ENCODE measurements at regions not wholly inside any gene's neighbourhood (a gene's known extent, or its start where the extent isn't known, plus 50 kb on each side); places are given as distances from the start of the nearest gene placed in this dataset.
"Not testable (repeated sequence)": the region's sequence is repeated elsewhere in the genome, so short reads cannot be mapped to it uniquely, and the experiment has no call there.

- no peak overlapping the region for H3K4me3 Mint-ChIP-seq
- H3K27me3 Mint-ChIP-seq, result no peaks in the 10 kb centered on the region
- no peaks in the 10 kb centered on the region for H3K9me3 Mint-ChIP-seq
- H3K4me1 Mint-ChIP-seq (ENCODE audit: low read depth), result peaks cover 5% of the 10 kb centered on the region
- no peak overlapping the region for H3K27ac Mint-ChIP-seq
- no peaks in the 10 kb centered on the region for H3K36me3 Mint-ChIP-seq (ENCODE audit: low read depth)
- intact Hi-C loops (cut with micrococcal nuclease), result no loop called here
Observed at GRCh38 chr13:47892374-47892773, 108.7 kb downstream of the SUCLA2 start.

GRCh38 chr13:47890146-47890814 is 110.8 kb downstream of the SUCLA2 start:
- Mint-ChIP-seq H3K4me1 (ENCODE audit: low read depth) (peaks cover 5% of the 10 kb centered on the region), H3K4me3 (no peak overlapping the region), H3K27ac (no peak overlapping the region), H3K9me3 (no peaks in the 10 kb centered on the region), H3K27me3 (no peaks in the 10 kb centered on the region), H3K36me3 (ENCODE audit: low read depth) (no peaks in the 10 kb centered on the region)
- intact Hi-C loops (cut with micrococcal nuclease), result no loop called here

- no peak overlapping the region for H3K4me3 Mint-ChIP-seq
- H3K4me1 Mint-ChIP-seq (ENCODE audit: low read depth), result peaks cover 5% of the 10 kb centered on the region
- no peaks in the 10 kb centered on the region for H3K27me3 Mint-ChIP-seq
- H3K36me3 Mint-ChIP-seq (ENCODE audit: low read depth), result no peaks in the 10 kb centered on the region
- no peak overlapping the region for H3K27ac Mint-ChIP-seq
- intact Hi-C loops (cut with micrococcal nuclease), result no loop called here
- no peaks in the 10 kb centered on the region for H3K9me3 Mint-ChIP-seq
Observed at GRCh38 chr13:47886314-47886713, 114.8 kb downstream of the SUCLA2 start.

- intact Hi-C loops (cut with micrococcal nuclease), result no loop called here
- no peak overlapping the region for H3K4me3 Mint-ChIP-seq
- peaks cover 15% of the 10 kb centered on the region for H3K36me3 Mint-ChIP-seq (ENCODE audit: low read depth)
- H3K9me3 Mint-ChIP-seq, result peaks cover 56% of the 10 kb centered on the region
- no peak overlapping the region for H3K27ac Mint-ChIP-seq
- H3K4me1 Mint-ChIP-seq (ENCODE audit: low read depth), result peaks cover 6% of the 10 kb centered on the region
- no peaks in the 10 kb centered on the region for H3K27me3 Mint-ChIP-seq
Observed at GRCh38 chr13:47875201-47875600, 125.9 kb downstream of the SUCLA2 start.

- intact Hi-C loops (cut with micrococcal nuclease); H3K27me3 Mint-ChIP-seq; H3K4me1 Mint-ChIP-seq (ENCODE audit: low read depth); H3K4me3 Mint-ChIP-seq; H3K27ac Mint-ChIP-seq: not testable (repeated sequence)
- H3K9me3 Mint-ChIP-seq, result peaks cover 56% of the 10 kb centered on the region
- peaks cover 15% of the 10 kb centered on the region for H3K36me3 Mint-ChIP-seq (ENCODE audit: low read depth)
Observed at GRCh38 chr13:47873987-47874386, 127.1 kb downstream of the SUCLA2 start.

GRCh38 chr13:47873319-47873718 is 127.8 kb downstream of the SUCLA2 start:
- H3K9me3 Mint-ChIP-seq, result peaks cover 56% of the 10 kb centered on the region
- H3K4me3 Mint-ChIP-seq; intact Hi-C loops (cut with micrococcal nuclease); H3K27ac Mint-ChIP-seq; H3K4me1 Mint-ChIP-seq (ENCODE audit: low read depth); H3K27me3 Mint-ChIP-seq: not testable (repeated sequence)
- peaks cover 15% of the 10 kb centered on the region for H3K36me3 Mint-ChIP-seq (ENCODE audit: low read depth)

- Mint-ChIP-seq H3K27me3 (peaks cover 3% of the 10 kb centered on the region), H3K4me1 (ENCODE audit: low read depth) (peaks cover 5% of the 10 kb centered on the region), H3K9me3 (peaks cover 45% of the 10 kb centered on the region), H3K4me3 (no peak overlapping the region), H3K27ac (no peak overlapping the region), H3K36me3 (ENCODE audit: low read depth) (peaks cover 9% of the 10 kb centered on the region)
- intact Hi-C loops (cut with micrococcal nuclease), result no loop called here
Observed at GRCh38 chr13:47869776-47870175, 131.3 kb downstream of the SUCLA2 start.

GRCh38 chr13:47865883-47866282 is 135.2 kb downstream of the SUCLA2 start:
- Mint-ChIP-seq H3K4me1 (ENCODE audit: low read depth) (peaks cover 5% of the 10 kb centered on the region), H3K4me3 (no peak overlapping the region), H3K27ac (no peak overlapping the region), H3K36me3 (ENCODE audit: low read depth) (no peaks in the 10 kb centered on the region), H3K27me3 (peaks cover 3% of the 10 kb centered on the region), H3K9me3 (peaks cover 6% of the 10 kb centered on the region)
- intact Hi-C loops (cut with micrococcal nuclease), result no loop called here

- H3K27me3 Mint-ChIP-seq, result peaks cover 3% of the 10 kb centered on the region
- intact Hi-C loops (cut with micrococcal nuclease), result no loop called here
Observed at GRCh38 chr13:47862841-47863240, 138.2 kb downstream of the SUCLA2 start.

GRCh38 chr13:47859165-47859564 is 141.9 kb downstream of the SUCLA2 start:
- Mint-ChIP-seq H3K27ac (no peak overlapping the region), H3K36me3 (ENCODE audit: low read depth) (no peaks in the 10 kb centered on the region), H3K27me3 (no peaks in the 10 kb centered on the region), H3K4me3 (no peak overlapping the region), H3K4me1 (ENCODE audit: low read depth) (peaks cover 9% of the 10 kb centered on the region), H3K9me3 (no peaks in the 10 kb centered on the region)
- intact Hi-C loops (cut with micrococcal nuclease), result no loop called here

More at GRCh38 chr13:47862841-47863240, 138.2 kb downstream of the SUCLA2 start:
- Mint-ChIP-seq H3K4me3 (no peak overlapping the region), H3K27ac (no peak overlapping the region), H3K4me1 (ENCODE audit: low read depth) (peaks cover 13% of the 10 kb centered on the region), H3K9me3 (no peaks in the 10 kb centered on the region), H3K36me3 (ENCODE audit: low read depth) (no peaks in the 10 kb centered on the region)

GRCh38 chr13:47858042-47859025 is 142.7 kb downstream of the SUCLA2 start:
- intact Hi-C loops (cut with micrococcal nuclease), result no loop called here
- H3K27me3 Mint-ChIP-seq, result no peaks in the 10 kb centered on the region
- H3K27ac Mint-ChIP-seq, result no peak overlapping the region
- H3K9me3 Mint-ChIP-seq, result no peaks in the 10 kb centered on the region
- no peaks in the 10 kb centered on the region for H3K36me3 Mint-ChIP-seq (ENCODE audit: low read depth)
- H3K4me3 Mint-ChIP-seq, result no peak overlapping the region
- H3K4me1 Mint-ChIP-seq (ENCODE audit: low read depth), result peaks cover 9% of the 10 kb centered on the region

GRCh38 chr13:47853236-47853635 is 147.8 kb downstream of the SUCLA2 start:
- Mint-ChIP-seq H3K4me1 (ENCODE audit: low read depth) (peaks cover 5% of the 10 kb centered on the region), H3K9me3 (peaks cover 18% of the 10 kb centered on the region), H3K36me3 (ENCODE audit: low read depth) (no peaks in the 10 kb centered on the region), H3K27me3 (no peaks in the 10 kb centered on the region), H3K27ac (no peak overlapping the region), H3K4me3 (no peak overlapping the region)
- intact Hi-C loops (cut with micrococcal nuclease), result no loop called here

- Mint-ChIP-seq H3K27me3 (no peaks in the 10 kb centered on the region), H3K4me3 (no peak overlapping the region), H3K9me3 (peaks cover 18% of the 10 kb centered on the region), H3K36me3 (ENCODE audit: low read depth) (no peaks in the 10 kb centered on the region), H3K4me1 (ENCODE audit: low read depth) (no peaks in the 10 kb centered on the region), H3K27ac (no peak overlapping the region)
- intact Hi-C loops (cut with micrococcal nuclease), result no loop called here
Observed at GRCh38 chr13:47846886-47847285, 154.2 kb downstream of the SUCLA2 start.

- intact Hi-C loops (cut with micrococcal nuclease), result no loop called here
- Mint-ChIP-seq H3K9me3 (peaks cover 18% of the 10 kb centered on the region), H3K4me1 (ENCODE audit: low read depth) (no peaks in the 10 kb centered on the region), H3K27ac (no peak overlapping the region), H3K4me3 (no peak overlapping the region), H3K36me3 (ENCODE audit: low read depth) (no peaks in the 10 kb centered on the region), H3K27me3 (no peaks in the 10 kb centered on the region)
Observed at GRCh38 chr13:47845981-47846380, 155.1 kb downstream of the SUCLA2 start.

All from dendritic cell treated with granulocyte-macrophage colony-stimulating factor and Interleukin-4, amounts not matched to agents 40 ng/mL and 50 ng/mL, for 4 days (primary cell).